H9 (cell line): ENCODE measurements at regions not wholly inside any gene's neighbourhood (a gene's known extent, or its start where the extent isn't known, plus 50 kb on each side); places are given as distances from the start of the nearest gene placed in this dataset.

Source experiments
- DNase-seq: peaks from one replicate; pipeline ENCODE4 v3.0.0-alpha.2; 2017
- H2AFZ ChIP-seq: one replicate; pipeline ENCODE4 v1.6.1; 2013; ENCODE audit warnings: mild to moderate bottlenecking, low read length, control low read depth, moderate library complexity
- H2AK5ac ChIP-seq: 2 replicates; pipeline ENCODE4 v1.6.1; 2013; ENCODE audit warnings: low read length, control low read depth, mixed read lengths; ENCODE audit not compliant: insufficient read length
- H2BK120ac ChIP-seq: one replicate; pipeline ENCODE4 v1.6.1; 2013; ENCODE audit warnings: low read depth, mild to moderate bottlenecking, low read length, control low read depth, inconsistent platforms; ENCODE audit not compliant: poor library complexity, severe bottlenecking
- H2BK12ac ChIP-seq: 2 replicates; pipeline ENCODE4 v1.6.1; 2013; ENCODE audit warnings: low read length, control low read depth, mixed read lengths, low read depth; ENCODE audit not compliant: insufficient read length
- H2BK15ac ChIP-seq: 2 replicates; pipeline ENCODE4 v1.6.1; 2013; ENCODE audit warnings: low read depth, low read length, control low read depth
- H2BK20ac ChIP-seq: one replicate; pipeline ENCODE4 v1.6.1; 2013; ENCODE audit warnings: low read depth, mild to moderate bottlenecking, low read length, control low read depth, inconsistent platforms; ENCODE audit not compliant: poor library complexity, severe bottlenecking
- H2BK5ac ChIP-seq: 2 replicates; pipeline ENCODE4 v1.6.1; 2013; ENCODE audit warnings: low read length, control low read depth, mixed read lengths; ENCODE audit not compliant: insufficient read length
- H3K14ac ChIP-seq: 2 replicates; pipeline ENCODE4 v1.6.1; 2013; ENCODE audit warnings: low read length, control low read depth; ENCODE audit not compliant: insufficient read depth
- H3K18ac ChIP-seq: 2 replicates; pipeline ENCODE4 v1.6.1; 2013; ENCODE audit warnings: low read depth, mild to moderate bottlenecking, mixed read lengths, low read length, control low read depth; ENCODE audit not compliant: insufficient read length
- H3K23ac ChIP-seq: 2 replicates; pipeline ENCODE4 v1.6.1; 2013; ENCODE audit warnings: low read length, control low read depth, mixed read lengths, low read depth; ENCODE audit not compliant: insufficient read length
- H3K23me2 ChIP-seq: 2 replicates; pipeline ENCODE4 v1.6.1; 2013; ENCODE audit warnings: low read depth, mild to moderate bottlenecking, mixed read lengths, low read length, control low read depth; ENCODE audit not compliant: insufficient read length, poor library complexity, severe bottlenecking
- H3K27ac ChIP-seq: 2 replicates; pipeline ENCODE4 v1.5.1; 2013; ENCODE audit warnings: low read length, control low read depth, mixed read lengths, low read depth; ENCODE audit not compliant: insufficient read length
- H3K27me3 ChIP-seq: 2 replicates; pipeline ENCODE4 v1.6.1; 2013; ENCODE audit warnings: low read length, control low read depth, inconsistent platforms; ENCODE audit not compliant: insufficient read depth
- H3K4ac ChIP-seq: 2 replicates; pipeline ENCODE4 v1.6.1; 2013; ENCODE audit warnings: low read depth, mild to moderate bottlenecking, control low read depth, inconsistent platforms, low read length, moderate library complexity
- H3K4me1 ChIP-seq: 2 replicates; pipeline ENCODE4 v1.6.1; 2013; ENCODE audit warnings: low read length, control low read depth, inconsistent platforms; ENCODE audit not compliant: insufficient read depth
- H3K4me2 ChIP-seq: 2 replicates; pipeline ENCODE4 v1.6.1; 2013; ENCODE audit warnings: low read length, control low read depth, mixed read lengths; ENCODE audit not compliant: insufficient read length, insufficient read depth
- H3K56ac ChIP-seq: 2 replicates; pipeline ENCODE4 v1.6.1; 2013; ENCODE audit warnings: low read depth, mild to moderate bottlenecking, mixed read lengths, low read length, control low read depth; ENCODE audit not compliant: insufficient read length
- H3K79me1 ChIP-seq: 2 replicates; pipeline ENCODE4 v1.6.1; 2013; ENCODE audit warnings: low read depth, mild to moderate bottlenecking, moderate library complexity, low read length, control low read depth, inconsistent platforms; ENCODE audit not compliant: insufficient read depth, poor library complexity, severe bottlenecking
- H3K79me2 ChIP-seq: 2 replicates; pipeline ENCODE4 v1.6.1; 2013; ENCODE audit warnings: low read length, control low read depth, inconsistent platforms; ENCODE audit not compliant: insufficient read depth
- H3K9ac ChIP-seq: 2 replicates; pipeline ENCODE4 v1.6.1; 2013; ENCODE audit warnings: low read length, control low read depth, mixed read lengths; ENCODE audit not compliant: insufficient read length; ENCODE audit errors: extremely low read depth
- H3K9me3 ChIP-seq: one replicate; pipeline ENCODE4 v1.6.1; 2013; ENCODE audit warnings: low read depth, low read length, inconsistent platforms; ENCODE audit not compliant: control insufficient read depth
- H3T11ph ChIP-seq: one replicate; pipeline ENCODE4 v1.6.1; 2013; ENCODE audit warnings: mild to moderate bottlenecking, low read length, control low read depth, inconsistent platforms
- H4K20me1 ChIP-seq: one replicate; pipeline ENCODE4 v1.6.1; 2013; ENCODE audit not compliant: control insufficient read depth, insufficient read length, insufficient read depth
- H4K5ac ChIP-seq: 2 replicates; pipeline ENCODE4 v1.6.1; 2013; ENCODE audit warnings: low read depth, mild to moderate bottlenecking, mixed read lengths, low read length, control low read depth; ENCODE audit not compliant: insufficient read length
- H4K8ac ChIP-seq: replicated peaks from 2 replicates; pipeline ENCODE4 v1.6.1; 2013; ENCODE audit warnings: low read length, control low read depth, mixed read lengths, low read depth; ENCODE audit not compliant: insufficient read length
- H4K91ac ChIP-seq: 2 replicates; pipeline ENCODE4 v1.6.1; 2013; ENCODE audit warnings: low read depth, mild to moderate bottlenecking, moderate library complexity, mixed read lengths, low read length, control low read depth; ENCODE audit not compliant: insufficient read length
- H3K27ac Mint-ChIP-seq, 3 experiments: 2 replicates in 2 of 3; 3 replicates in 1 of 3; pipeline ENCODE4 v1.8.0; 2020 to 2021; ENCODE audit warnings: mixed read lengths in 3 of 3, mild to moderate bottlenecking in 1 of 3, moderate library complexity in 1 of 3
- H3K27me3 Mint-ChIP-seq: 2 replicates; pipeline ENCODE4 v1.8.0; 2021; ENCODE audit warnings: low read depth, mild to moderate bottlenecking, moderate library complexity, mixed read lengths
- H3K36me3 Mint-ChIP-seq, 3 experiments: 2 replicates in 2 of 3; 3 replicates in 1 of 3; pipeline ENCODE4 v1.8.0; 2020 to 2021; ENCODE audit warnings: low read depth in 3 of 3, mixed read lengths in 3 of 3; ENCODE audit not compliant: insufficient read depth in 1 of 3
- H3K4me1 Mint-ChIP-seq, 2 experiments: 2 replicates each; pipeline ENCODE4 v1.8.0; 2020; ENCODE audit warnings: mixed read lengths in 2 of 2
- H3K4me3 Mint-ChIP-seq, 2 experiments: 2 replicates in 1 of 2; 3 replicates in 1 of 2; pipeline ENCODE4 v1.8.0; 2020 to 2021; ENCODE audit warnings: mild to moderate bottlenecking in 2 of 2, mixed read lengths in 2 of 2, moderate library complexity in 1 of 2
- H3K9me3 Mint-ChIP-seq, 2 experiments: 2 replicates in 1 of 2; 3 replicates in 1 of 2; pipeline ENCODE4 v1.8.0; 2020; ENCODE audit warnings: mild to moderate bottlenecking in 2 of 2, mixed read lengths in 2 of 2, moderate library complexity in 1 of 2
- WGBS: extraction: QIAGEN DNeasy Blood & Tissue Kit; methylation state at CpG from one replicate; pipeline ENCODE4 v1.1.7; 2013; ENCODE audit warnings: missing lambda C conversion rate, low lambda C conversion rate, mixed read lengths; ENCODE audit not compliant: insufficient read length; ENCODE audit errors: extremely low coverage; 5-methylcytosine and 5-hydroxymethylcytosine counted together
- TF ChIP-seq, protein P1 (sequence below): fragments of 200-600 bp; sonication (generic); conservative IDR thresholded peaks from 3 replicates; pipeline ENCODE4 v1.8.0; 2021; ENCODE audit warnings: antibody characterized with exemption, mild to moderate bottlenecking

DNA sequence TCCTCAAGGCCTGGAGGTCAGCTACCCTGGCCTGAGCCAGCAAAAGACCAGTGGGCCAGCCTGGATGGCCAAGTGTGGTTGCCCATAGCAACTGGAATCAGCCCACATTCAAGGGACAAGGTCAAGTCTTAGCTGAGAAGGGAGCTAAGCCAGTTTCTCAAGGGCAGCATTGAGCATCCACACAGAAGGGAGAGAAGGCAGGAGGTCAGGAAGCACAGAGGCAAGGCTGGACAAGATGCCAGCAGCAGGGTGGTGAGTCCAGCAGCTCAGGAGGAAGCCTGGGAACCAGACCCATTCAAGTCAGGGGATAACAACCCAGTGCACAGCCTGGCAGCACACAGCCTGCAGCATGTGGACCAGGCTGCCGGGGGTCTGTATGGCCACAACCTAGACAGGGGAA lies 54.0 kb upstream of the ZMIZ1 start:
- no peaks in the 10 kb centered on the region for H3K23me2 ChIP-seq
- H3K4me2 ChIP-seq, result no peak overlapping the region
- no peaks in the 10 kb centered on the region for H3K79me1 ChIP-seq
- H3K79me2 ChIP-seq, result no peaks in the 10 kb centered on the region
- no peak overlapping the region for H3K27ac ChIP-seq
- H3K18ac ChIP-seq, result no peak overlapping the region
- no peak overlapping the region for H3T11ph ChIP-seq
- no peak overlapping the region for H3K14ac ChIP-seq
- Mint-ChIP-seq H3K27me3 (peaks cover 27% of the 10 kb centered on the region), H3K4me1 (peaks cover 3 to 7% of the 10 kb centered on the region in 2 experiments), H3K36me3 (no peaks in the 10 kb centered on the region; a peak in 1 of 7 replicates), H3K9me3 (no peaks in the 10 kb centered on the region), H3K4me3 (no peak overlapping the region; a peak in 1 of 5 replicates), H3K27ac (no peak overlapping the region)
- H2BK20ac ChIP-seq, result no peak overlapping the region
- WGBS, result no CpG with 5 or more reads among the region's 1 CpG
- no peak overlapping the region for H3K9ac ChIP-seq
- no peak overlapping the region for H2BK5ac ChIP-seq
- H3K56ac ChIP-seq, result no peak overlapping the region
- no peaks in the 10 kb centered on the region for H3K27me3 ChIP-seq
- no peak overlapping the region for H3K4ac ChIP-seq
- no peak overlapping the region for H2BK15ac ChIP-seq
- H3K4me1 ChIP-seq, result no peaks in the 10 kb centered on the region
- no peak overlapping the region for H4K91ac ChIP-seq
- H4K8ac ChIP-seq, result no peak overlapping the region
- no peak overlapping the region for H2BK120ac ChIP-seq
- no peaks in the 10 kb centered on the region for H3K9me3 ChIP-seq
- peaks cover 3% of the 10 kb centered on the region for H4K20me1 ChIP-seq
- no peak overlapping the region for H4K5ac ChIP-seq
- no peak overlapping the region for H2AFZ ChIP-seq
- no peak overlapping the region for H2AK5ac ChIP-seq
- no peak overlapping the region for H3K23ac ChIP-seq
- TF ChIP-seq, protein P1, sequence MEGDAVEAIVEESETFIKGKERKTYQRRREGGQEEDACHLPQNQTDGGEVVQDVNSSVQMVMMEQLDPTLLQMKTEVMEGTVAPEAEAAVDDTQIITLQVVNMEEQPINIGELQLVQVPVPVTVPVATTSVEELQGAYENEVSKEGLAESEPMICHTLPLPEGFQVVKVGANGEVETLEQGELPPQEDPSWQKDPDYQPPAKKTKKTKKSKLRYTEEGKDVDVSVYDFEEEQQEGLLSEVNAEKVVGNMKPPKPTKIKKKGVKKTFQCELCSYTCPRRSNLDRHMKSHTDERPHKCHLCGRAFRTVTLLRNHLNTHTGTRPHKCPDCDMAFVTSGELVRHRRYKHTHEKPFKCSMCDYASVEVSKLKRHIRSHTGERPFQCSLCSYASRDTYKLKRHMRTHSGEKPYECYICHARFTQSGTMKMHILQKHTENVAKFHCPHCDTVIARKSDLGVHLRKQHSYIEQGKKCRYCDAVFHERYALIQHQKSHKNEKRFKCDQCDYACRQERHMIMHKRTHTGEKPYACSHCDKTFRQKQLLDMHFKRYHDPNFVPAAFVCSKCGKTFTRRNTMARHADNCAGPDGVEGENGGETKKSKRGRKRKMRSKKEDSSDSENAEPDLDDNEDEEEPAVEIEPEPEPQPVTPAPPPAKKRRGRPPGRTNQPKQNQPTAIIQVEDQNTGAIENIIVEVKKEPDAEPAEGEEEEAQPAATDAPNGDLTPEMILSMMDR, result no peak
- DNase-seq, result no peak
- H2BK12ac ChIP-seq, result no peak overlapping the region
